GM10266 (cell line): ENCODE measurements at regions not wholly inside any gene's neighbourhood (a gene's known extent, or its start where the extent isn't known, plus 50 kb on each side); places are given as distances from the start of the nearest gene placed in this dataset.

Experiments used
- DNase-seq: peaks from one replicate; pipeline ENCODE4 v3.0.0; 2012; ENCODE audit errors: extremely low spot score
- TF ChIP-seq, protein P1 (sequence below): IDR thresholded peaks from 2 replicates; pipeline ENCODE4 v1.5.1; 2012; ENCODE audit warnings: mild to moderate bottlenecking, low read depth; ENCODE audit not compliant: control insufficient read depth, insufficient read depth; ENCODE audit errors: missing control alignments

DNA sequence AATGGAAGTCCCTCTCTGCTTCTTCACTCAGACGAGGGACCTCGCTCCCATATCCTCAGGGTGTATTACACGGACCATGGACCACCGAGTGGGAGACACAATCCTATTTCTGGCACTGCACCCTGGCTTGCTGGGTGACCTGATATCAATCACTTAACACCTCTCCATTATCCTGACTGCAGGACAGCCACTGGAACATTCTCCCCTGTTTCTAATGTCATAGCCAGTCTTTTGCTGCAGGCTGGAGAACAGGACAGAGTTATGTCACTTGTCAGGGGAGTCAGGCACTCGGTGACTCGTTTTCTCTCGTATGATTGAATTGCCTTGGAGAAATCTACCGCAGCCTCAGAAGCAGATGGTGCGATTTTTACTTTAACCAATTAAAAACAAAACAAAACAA, 219.1 kb upstream of the IGFBP7 start:
- DNase-seq: no peak
- TF ChIP-seq, protein P1, sequence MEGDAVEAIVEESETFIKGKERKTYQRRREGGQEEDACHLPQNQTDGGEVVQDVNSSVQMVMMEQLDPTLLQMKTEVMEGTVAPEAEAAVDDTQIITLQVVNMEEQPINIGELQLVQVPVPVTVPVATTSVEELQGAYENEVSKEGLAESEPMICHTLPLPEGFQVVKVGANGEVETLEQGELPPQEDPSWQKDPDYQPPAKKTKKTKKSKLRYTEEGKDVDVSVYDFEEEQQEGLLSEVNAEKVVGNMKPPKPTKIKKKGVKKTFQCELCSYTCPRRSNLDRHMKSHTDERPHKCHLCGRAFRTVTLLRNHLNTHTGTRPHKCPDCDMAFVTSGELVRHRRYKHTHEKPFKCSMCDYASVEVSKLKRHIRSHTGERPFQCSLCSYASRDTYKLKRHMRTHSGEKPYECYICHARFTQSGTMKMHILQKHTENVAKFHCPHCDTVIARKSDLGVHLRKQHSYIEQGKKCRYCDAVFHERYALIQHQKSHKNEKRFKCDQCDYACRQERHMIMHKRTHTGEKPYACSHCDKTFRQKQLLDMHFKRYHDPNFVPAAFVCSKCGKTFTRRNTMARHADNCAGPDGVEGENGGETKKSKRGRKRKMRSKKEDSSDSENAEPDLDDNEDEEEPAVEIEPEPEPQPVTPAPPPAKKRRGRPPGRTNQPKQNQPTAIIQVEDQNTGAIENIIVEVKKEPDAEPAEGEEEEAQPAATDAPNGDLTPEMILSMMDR: no peak

DNA sequence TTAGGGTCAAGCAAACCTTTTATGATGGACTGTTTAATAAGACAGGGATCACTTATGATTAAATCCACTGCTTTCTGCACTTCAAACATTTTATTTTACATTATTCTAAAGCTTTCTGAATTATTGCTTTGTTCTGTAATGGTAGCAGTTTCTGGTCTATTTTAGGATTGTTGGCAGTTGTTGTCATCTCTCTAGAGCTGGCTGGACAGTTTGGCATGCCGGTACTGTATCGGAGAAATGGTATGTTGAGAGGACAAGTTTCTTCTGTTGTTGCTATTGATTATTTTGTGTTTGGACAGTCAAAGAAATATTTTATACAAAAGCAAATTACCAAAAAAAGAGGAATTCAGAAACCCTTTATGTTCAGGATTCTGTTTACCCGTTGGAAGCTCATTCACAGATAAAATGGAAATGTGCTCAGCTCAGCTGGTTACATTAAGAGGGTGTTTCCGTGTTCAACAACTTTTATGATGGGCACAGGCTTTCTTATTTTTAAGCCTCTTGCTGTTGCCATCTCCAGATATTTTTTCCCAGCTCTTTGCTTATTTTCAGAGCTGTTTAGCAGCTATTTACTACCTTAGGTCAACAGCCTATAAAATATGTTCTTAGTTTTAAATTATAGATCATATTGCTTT, 214.6 kb upstream of the IGFBP7 start:
- DNase-seq: no peak

DNA sequence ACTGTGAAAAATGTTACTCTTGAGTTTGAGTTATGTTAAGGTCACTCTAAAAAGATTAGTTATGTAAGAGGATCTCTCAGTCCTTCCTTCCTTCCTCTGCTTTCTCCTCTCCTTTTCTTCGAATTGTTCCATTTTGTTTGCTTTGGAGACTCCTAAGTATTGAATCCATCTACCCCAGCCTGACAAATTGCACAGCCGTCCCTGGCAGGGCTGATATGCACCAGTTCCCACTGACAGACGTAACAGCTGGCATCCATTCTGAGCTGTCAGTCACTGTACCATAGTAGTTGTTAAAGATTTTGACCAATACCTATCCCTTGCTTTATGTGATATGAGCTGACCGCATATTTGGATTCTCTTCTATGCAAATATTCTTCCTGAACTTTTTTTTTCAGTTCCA, 210.7 kb upstream of the IGFBP7 start:
- TF ChIP-seq, protein P1: no peak
- DNase-seq: no peak

More for the DNA sequence above, 214.6 kb upstream of the IGFBP7 start:
- TF ChIP-seq, protein P1: no peak

DNA sequence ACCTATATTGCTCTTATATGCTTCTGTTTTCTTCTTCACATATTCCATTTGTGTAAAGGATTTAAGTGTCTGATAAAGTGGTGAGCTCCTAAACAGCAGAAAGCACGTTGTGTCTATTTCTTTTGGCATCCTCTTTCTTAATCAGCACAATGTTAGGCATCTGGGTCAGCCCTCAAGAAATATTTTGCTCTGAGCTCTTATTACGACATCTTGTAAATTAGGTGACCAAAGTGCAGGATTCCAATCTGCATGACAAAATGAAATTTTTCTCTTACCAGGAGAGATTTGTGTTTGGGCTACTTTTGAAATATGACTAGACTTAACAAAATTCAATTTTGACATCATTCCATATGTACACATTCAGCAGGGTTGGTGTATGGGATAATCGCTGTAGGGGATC, 210.0 kb upstream of the IGFBP7 start:
- TF ChIP-seq, protein P1: no peak
- DNase-seq: no peak

DNA sequence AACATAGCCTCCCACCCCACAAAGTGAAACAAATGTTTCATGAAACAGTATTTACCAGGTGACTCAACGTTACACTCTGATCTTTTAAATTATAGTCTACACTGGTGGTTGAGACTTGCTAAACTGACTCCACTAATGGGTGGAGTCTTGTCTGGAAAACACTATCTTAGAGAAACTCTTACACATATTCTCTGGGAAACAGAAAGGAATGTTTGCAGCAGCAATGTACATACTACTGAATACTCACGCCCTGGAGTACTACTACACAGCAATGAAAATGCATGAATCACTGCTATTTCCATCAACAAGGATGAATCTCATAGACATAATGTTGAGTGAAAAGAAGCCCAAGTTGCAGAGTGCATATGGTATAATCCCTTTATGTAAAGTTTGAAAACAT, 208.5 kb upstream of the IGFBP7 start:
- no peak for DNase-seq
- TF ChIP-seq, protein P1: no peak

DNA sequence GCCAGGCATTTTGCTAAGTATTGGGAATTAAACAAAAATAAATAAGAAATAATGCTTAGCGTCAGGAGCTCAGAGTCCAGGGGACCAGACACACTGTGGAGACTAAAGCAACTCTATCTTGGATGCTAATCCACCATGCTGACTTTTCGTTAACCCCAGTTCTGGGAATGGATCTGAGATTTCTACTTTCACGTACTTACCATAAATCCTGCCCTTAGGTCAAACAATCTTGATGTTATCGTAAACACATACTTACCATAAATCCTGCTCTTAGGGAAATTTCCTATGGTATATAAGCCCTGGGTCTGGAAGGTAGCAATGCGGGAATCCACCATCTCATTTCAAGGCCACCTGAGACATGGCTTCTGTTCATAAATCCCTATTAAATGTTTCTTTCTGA, 204.5 kb upstream of the IGFBP7 start:
- DNase-seq: no peak
- TF ChIP-seq, protein P1: no peak

DNA sequence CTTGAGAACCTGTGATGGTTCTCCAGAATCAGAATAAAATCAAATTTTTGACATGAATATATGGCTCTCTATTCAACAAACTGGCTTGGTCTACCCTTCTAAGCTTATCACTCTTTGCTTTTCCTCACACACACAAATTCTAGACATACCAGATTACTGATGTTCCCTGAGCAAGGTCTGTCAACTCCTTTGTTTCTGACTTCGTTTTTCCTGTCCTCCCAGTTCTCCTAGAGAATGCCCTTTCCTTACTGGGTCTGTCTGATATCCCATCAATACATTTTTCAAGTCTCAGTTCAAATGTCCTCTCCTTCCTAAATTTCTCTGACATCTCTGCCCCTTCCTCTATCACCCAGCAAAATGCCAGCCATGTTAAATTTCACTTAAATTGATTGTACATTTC, 202.1 kb upstream of the IGFBP7 start:
- no peak for DNase-seq
- TF ChIP-seq, protein P1: no peak
